ENCODE measurements at regions not wholly inside any gene's neighbourhood (a gene's known extent, or its start where the extent isn't known, plus 50 kb on each side); places are given as distances from the start of the nearest gene placed in this dataset.

GRCh38 chr1:217360510-217360909 is 270.4 kb downstream of the GPATCH2 start:
- H3K27ac ChIP-seq (replicated peaks; ENCODE audit: low read length): no peak overlapping the region
- H4K8ac ChIP-seq (ENCODE audit: low read depth, low read length): no peak overlapping the region
- no peak overlapping the region for H2BK15ac ChIP-seq (ENCODE audit: low read length)
- no peak overlapping the region for H3K4ac ChIP-seq (ENCODE audit: low read length)
- no peak overlapping the region for H3K4me2 ChIP-seq (ENCODE audit: insufficient read depth, low read length, poor library complexity, severe bottlenecking)
- WGBS, 2 donors (ENCODE audit: extremely low coverage in 2 of 2, insufficient read length in 2 of 2, insufficient replicate concordance in 1 of 2): 100% methylated on average over 1 of the region's 4 CpGs
- H2BK5ac ChIP-seq (ENCODE audit: low read length): no peak overlapping the region
- H3K4me1 ChIP-seq (ENCODE audit: control insufficient read depth in 2 of 2, insufficient read depth in 1 of 2, low read depth in 1 of 2, low read length in 2 of 2): no peaks in the 10 kb centered on the region
- H2BK120ac ChIP-seq (ENCODE audit: low read depth, low read length): no peak overlapping the region
- no peak overlapping the region for H2BK12ac ChIP-seq (ENCODE audit: low read length)
- H3K14ac ChIP-seq (ENCODE audit: low read length): no peak overlapping the region
- no peak overlapping the region for H2AK5ac ChIP-seq (ENCODE audit: low read depth, low read length)
- no peaks in the 10 kb centered on the region for H3K79me1 ChIP-seq (ENCODE audit: low read depth, low read length)
- H3K27me3 ChIP-seq (ENCODE audit: control insufficient read depth in 3 of 3, insufficient read depth in 3 of 3, low read depth in 1 of 3, low read length in 3 of 3): no peaks in the 10 kb centered on the region
- H3K36me3 ChIP-seq (replicated peaks in 1 of 2; ENCODE audit: control insufficient read depth in 2 of 2, insufficient read depth in 2 of 2, low read length in 2 of 2): no peaks in the 10 kb centered on the region
- H3K9ac ChIP-seq (ENCODE audit: low read depth, low read length, poor library complexity): no peak overlapping the region
- H3K23ac ChIP-seq (ENCODE audit: low read depth, low read length, poor library complexity): no peak overlapping the region
- no peaks in the 10 kb centered on the region for H3K9me3 ChIP-seq (replicated peaks in 1 of 2; ENCODE audit: control insufficient read depth in 2 of 2, insufficient read depth in 1 of 2, low read depth in 1 of 2, low read length in 2 of 2)
- no peak overlapping the region for H2AFZ ChIP-seq (ENCODE audit: low read length)
- H3K18ac ChIP-seq (ENCODE audit: low read length): no peak overlapping the region
- H3K4me3 ChIP-seq (ENCODE audit: low read length in 2 of 2): no peak overlapping the region
- H4K91ac ChIP-seq (ENCODE audit: low read depth, low read length, poor library complexity): no peak overlapping the region
- DNase-seq (ENCODE audit: low spot score): no peak

GRCh38 chr1:217354895-217355294 is 276.0 kb downstream of the GPATCH2 start:
- H4K91ac ChIP-seq (ENCODE audit: low read depth, low read length, poor library complexity): no peak overlapping the region
- no peak overlapping the region for H4K8ac ChIP-seq (ENCODE audit: low read depth, low read length)
- no peak overlapping the region for H3K27ac ChIP-seq (replicated peaks; ENCODE audit: low read length)
- no peak overlapping the region for H2BK5ac ChIP-seq (ENCODE audit: low read length)
- no peaks in the 10 kb centered on the region for H3K79me1 ChIP-seq (ENCODE audit: low read depth, low read length)
- H3K23ac ChIP-seq (ENCODE audit: low read depth, low read length, poor library complexity): no peak overlapping the region
- no peak overlapping the region for H3K18ac ChIP-seq (ENCODE audit: low read length)
- H2BK120ac ChIP-seq (ENCODE audit: low read depth, low read length): no peak overlapping the region
- no peak overlapping the region for H3K4me3 ChIP-seq (ENCODE audit: low read length in 2 of 2)
- H3K14ac ChIP-seq (ENCODE audit: low read length): no peak overlapping the region
- no peaks in the 10 kb centered on the region for H3K27me3 ChIP-seq (ENCODE audit: control insufficient read depth in 3 of 3, insufficient read depth in 3 of 3, low read depth in 1 of 3, low read length in 3 of 3)
- DNase-seq (ENCODE audit: low spot score): no peak
- no peak overlapping the region for H2AFZ ChIP-seq (ENCODE audit: low read length)
- no peak overlapping the region for H2BK12ac ChIP-seq (ENCODE audit: low read length)
- no peaks in the 10 kb centered on the region for H3K36me3 ChIP-seq (replicated peaks in 1 of 2; ENCODE audit: control insufficient read depth in 2 of 2, insufficient read depth in 2 of 2, low read length in 2 of 2)
- no peak overlapping the region for H3K9ac ChIP-seq (ENCODE audit: low read depth, low read length, poor library complexity)
- WGBS, 2 donors (ENCODE audit: extremely low coverage in 2 of 2, insufficient read length in 2 of 2, insufficient replicate concordance in 1 of 2): no CpG with 5 or more reads among the region's 3 CpGs
- H2AK5ac ChIP-seq (ENCODE audit: low read depth, low read length): no peak overlapping the region
- H3K4me2 ChIP-seq (ENCODE audit: insufficient read depth, low read length, poor library complexity, severe bottlenecking): no peak overlapping the region
- H3K9me3 ChIP-seq (replicated peaks in 1 of 2; ENCODE audit: control insufficient read depth in 2 of 2, insufficient read depth in 1 of 2, low read depth in 1 of 2, low read length in 2 of 2): no peaks in the 10 kb centered on the region
- no peak overlapping the region for H3K4ac ChIP-seq (ENCODE audit: low read length)
- no peak overlapping the region for H2BK15ac ChIP-seq (ENCODE audit: low read length)
- no peaks in the 10 kb centered on the region for H3K4me1 ChIP-seq (ENCODE audit: control insufficient read depth in 2 of 2, insufficient read depth in 1 of 2, low read depth in 1 of 2, low read length in 2 of 2)

- H3K23ac ChIP-seq (ENCODE audit: low read depth, low read length, poor library complexity): no peak overlapping the region
- DNase-seq (ENCODE audit: low spot score): no peak
- H2BK5ac ChIP-seq (ENCODE audit: low read length): no peak overlapping the region
- H4K8ac ChIP-seq (ENCODE audit: low read depth, low read length): no peak overlapping the region
- H3K27me3 ChIP-seq (ENCODE audit: control insufficient read depth in 3 of 3, insufficient read depth in 3 of 3, low read depth in 1 of 3, low read length in 3 of 3): peaks cover 0 to 8% (median 0%) of the 10 kb centered on the region in 3 experiments
- no peak overlapping the region for H3K4ac ChIP-seq (ENCODE audit: low read length)
- no peak overlapping the region for H4K91ac ChIP-seq (ENCODE audit: low read depth, low read length, poor library complexity)
- no peak overlapping the region for H2BK12ac ChIP-seq (ENCODE audit: low read length)
- H2AFZ ChIP-seq (ENCODE audit: low read length): no peak overlapping the region
- H3K4me2 ChIP-seq (ENCODE audit: insufficient read depth, low read length, poor library complexity, severe bottlenecking): no peak overlapping the region
- H3K4me3 ChIP-seq (ENCODE audit: low read length in 2 of 2): no peak overlapping the region
- H3K9me3 ChIP-seq (replicated peaks in 1 of 2; ENCODE audit: control insufficient read depth in 2 of 2, insufficient read depth in 1 of 2, low read depth in 1 of 2, low read length in 2 of 2): no peaks in the 10 kb centered on the region
- no peak overlapping the region for H2AK5ac ChIP-seq (ENCODE audit: low read depth, low read length)
- H3K18ac ChIP-seq (ENCODE audit: low read length): no peak overlapping the region
- H3K4me1 ChIP-seq (ENCODE audit: control insufficient read depth in 2 of 2, insufficient read depth in 1 of 2, low read depth in 1 of 2, low read length in 2 of 2): no peaks in the 10 kb centered on the region
- no peaks in the 10 kb centered on the region for H3K36me3 ChIP-seq (replicated peaks in 1 of 2; ENCODE audit: control insufficient read depth in 2 of 2, insufficient read depth in 2 of 2, low read length in 2 of 2)
- WGBS, 2 donors (ENCODE audit: extremely low coverage in 2 of 2, insufficient read length in 2 of 2, insufficient replicate concordance in 1 of 2): no CpG with 5 or more reads among the region's 7 CpGs
- no peak overlapping the region for H2BK120ac ChIP-seq (ENCODE audit: low read depth, low read length)
- no peaks in the 10 kb centered on the region for H3K79me1 ChIP-seq (ENCODE audit: low read depth, low read length)
- no peak overlapping the region for H3K27ac ChIP-seq (replicated peaks; ENCODE audit: low read length)
- no peak overlapping the region for H3K14ac ChIP-seq (ENCODE audit: low read length)
- H2BK15ac ChIP-seq (ENCODE audit: low read length): no peak overlapping the region
- H3K9ac ChIP-seq (ENCODE audit: low read depth, low read length, poor library complexity): no peak overlapping the region
Measured at GRCh38 chr1:217348960-217349664, 281.8 kb downstream of the GPATCH2 start.

GRCh38 chr1:217344712-217345111 is 286.2 kb downstream of the GPATCH2 start:
- peaks cover 0 to 8% (median 0%) of the 10 kb centered on the region in 3 experiments for H3K27me3 ChIP-seq (ENCODE audit: control insufficient read depth in 3 of 3, insufficient read depth in 3 of 3, low read depth in 1 of 3, low read length in 3 of 3)
- no peak overlapping the region for H4K8ac ChIP-seq (ENCODE audit: low read depth, low read length)
- H3K23ac ChIP-seq (ENCODE audit: low read depth, low read length, poor library complexity): no peak overlapping the region
- H2BK120ac ChIP-seq (ENCODE audit: low read depth, low read length): no peak overlapping the region
- no peak overlapping the region for H3K18ac ChIP-seq (ENCODE audit: low read length)
- no peak overlapping the region for H2BK5ac ChIP-seq (ENCODE audit: low read length)
- H3K9me3 ChIP-seq (replicated peaks in 1 of 2; ENCODE audit: control insufficient read depth in 2 of 2, insufficient read depth in 1 of 2, low read depth in 1 of 2, low read length in 2 of 2): no peaks in the 10 kb centered on the region
- no peak overlapping the region for H3K9ac ChIP-seq (ENCODE audit: low read depth, low read length, poor library complexity)
- no peak overlapping the region for H2BK12ac ChIP-seq (ENCODE audit: low read length)
- H3K4ac ChIP-seq (ENCODE audit: low read length): no peak overlapping the region
- H3K14ac ChIP-seq (ENCODE audit: low read length): no peak overlapping the region
- no peaks in the 10 kb centered on the region for H3K36me3 ChIP-seq (replicated peaks in 1 of 2; ENCODE audit: control insufficient read depth in 2 of 2, insufficient read depth in 2 of 2, low read length in 2 of 2)
- no peak overlapping the region for H3K4me3 ChIP-seq (ENCODE audit: low read length in 2 of 2)
- H2BK15ac ChIP-seq (ENCODE audit: low read length): no peak overlapping the region
- no CpG with 5 or more reads among the region's 1 CpG for WGBS, 2 donors (ENCODE audit: extremely low coverage in 2 of 2, insufficient read length in 2 of 2, insufficient replicate concordance in 1 of 2)
- no peak for DNase-seq (ENCODE audit: low spot score)
- peaks cover 4 to 5% of the 10 kb centered on the region in 2 donors for H3K4me1 ChIP-seq (ENCODE audit: control insufficient read depth in 2 of 2, insufficient read depth in 1 of 2, low read depth in 1 of 2, low read length in 2 of 2)
- no peak overlapping the region for H4K91ac ChIP-seq (ENCODE audit: low read depth, low read length, poor library complexity)
- H2AK5ac ChIP-seq (ENCODE audit: low read depth, low read length): no peak overlapping the region
- H3K4me2 ChIP-seq (ENCODE audit: insufficient read depth, low read length, poor library complexity, severe bottlenecking): no peak overlapping the region
- peak overlapping the region; percentile 30 for H2AFZ ChIP-seq (ENCODE audit: low read length)
- no peaks in the 10 kb centered on the region for H3K79me1 ChIP-seq (ENCODE audit: low read depth, low read length)
- no peak overlapping the region for H3K27ac ChIP-seq (replicated peaks; ENCODE audit: low read length)

Data from neuronal stem cell (in vitro differentiated cells).